Loucy (cell line): ENCODE measurements at regions not wholly inside any gene's neighbourhood (a gene's known extent, or its start where the extent isn't known, plus 50 kb on each side); places are given as distances from the start of the nearest gene placed in this dataset.

ENCODE experiments used
- H2AFZ ChIP-seq: fragments of 200-600 bp; sonication (generic); 2 replicates; pipeline ENCODE4 v1.6.0; 2016; ENCODE audit warnings: antibody characterized with exemption, mild to moderate bottlenecking, low read length, moderate library complexity
- H3F3A ChIP-seq: fragments of 200-600 bp; 2 replicates; pipeline ENCODE4 v1.6.0; 2016; ENCODE audit warnings: antibody characterized with exemption, low read depth, mild to moderate bottlenecking
- H3K27me3 ChIP-seq: fragments of 200-600 bp; sonication (generic); 2 replicates; pipeline ENCODE4 v1.6.1; 2014; ENCODE audit warnings: low read length, mild to moderate bottlenecking; ENCODE audit not compliant: insufficient read depth, poor library complexity, severe bottlenecking
- H3K36me3 ChIP-seq: fragments of 200-600 bp; sonication (generic); 2 replicates; pipeline ENCODE4 v1.6.1; 2016; ENCODE audit warnings: low read length; ENCODE audit not compliant: insufficient read depth
- H3K4me1 ChIP-seq: fragments of 200-600 bp; sonication (generic); 2 replicates; pipeline ENCODE4 v1.5.1; 2014; ENCODE audit warnings: low read length, mild to moderate bottlenecking; ENCODE audit not compliant: insufficient read depth, poor library complexity, severe bottlenecking
- H3K4me2 ChIP-seq: fragments of 200-600 bp; sonication (generic); 2 replicates; pipeline ENCODE4 v1.6.0; 2014; ENCODE audit warnings: antibody characterized with exemption, low read length, low read depth, mild to moderate bottlenecking; ENCODE audit not compliant: poor library complexity, severe bottlenecking
- H3K4me3 ChIP-seq: fragments of 200-600 bp; sonication (generic); 2 replicates; pipeline ENCODE4 v1.5.1; 2014; ENCODE audit warnings: low read length, mild to moderate bottlenecking, mixed read lengths; ENCODE audit not compliant: poor library complexity, severe bottlenecking
- H3K79me2 ChIP-seq: fragments of 200-600 bp; sonication (generic); 2 replicates; pipeline ENCODE4 v1.6.1; 2014; ENCODE audit warnings: low read length; ENCODE audit not compliant: insufficient read depth
- H3K9ac ChIP-seq: fragments of 200-600 bp; sonication (generic); 2 replicates; pipeline ENCODE4 v1.6.0; 2014; ENCODE audit warnings: mild to moderate bottlenecking, low read depth, low read length, moderate library complexity; ENCODE audit not compliant: poor library complexity, severe bottlenecking
- H3K9me2 ChIP-seq: fragments of 200-600 bp; sonication (generic); replicated peaks from 2 replicates; pipeline ENCODE4 v1.6.1; 2016; ENCODE audit warnings: low read depth, low read length, mixed read lengths
- H3K9me3 ChIP-seq: fragments of 200-600 bp; sonication (generic); 2 replicates; pipeline ENCODE4 v1.6.1; 2014; ENCODE audit warnings: mild to moderate bottlenecking, antibody characterized with exemption, low read length, low read depth; ENCODE audit not compliant: insufficient read depth
- H4K20me1 ChIP-seq: fragments of 200-600 bp; sonication (generic); 2 replicates; pipeline ENCODE4 v1.6.0; 2014; ENCODE audit warnings: antibody characterized with exemption, low read length, mild to moderate bottlenecking; ENCODE audit not compliant: insufficient read depth, poor library complexity, severe bottlenecking
- EZH2phosphoT487 ChIP-seq: fragments of 200-600 bp; IDR thresholded peaks from 2 replicates; pipeline ENCODE4 v1.6.1; 2018; ENCODE audit warnings: antibody characterized with exemption, mild to moderate bottlenecking, moderate library complexity, borderline replicate concordance
- TF ChIP-seq, protein P1 (sequence below): fragments of 200-600 bp; sonication (generic); conservative IDR thresholded peaks from 2 replicates; pipeline ENCODE4 v1.5.1; 2014; ENCODE audit warnings: mild to moderate bottlenecking, antibody characterized with exemption, low read length

DNA sequence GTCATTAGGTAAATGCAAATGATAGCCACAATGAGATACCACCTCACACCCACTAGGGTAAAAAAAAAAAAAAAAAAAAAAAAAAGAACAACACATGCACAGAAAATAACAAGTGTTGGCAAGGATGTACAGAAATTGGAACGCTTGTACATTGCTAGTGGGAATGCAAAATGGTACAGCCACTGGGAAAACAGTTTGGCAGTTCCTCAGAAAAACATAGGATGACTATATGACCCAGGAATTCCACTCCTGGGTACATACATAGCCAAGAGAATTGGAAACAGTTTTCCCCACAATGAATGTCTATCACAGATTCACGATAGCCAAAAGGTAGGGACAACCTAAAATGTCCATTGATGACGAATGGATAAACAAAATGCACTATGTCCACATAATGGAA lies 161.3 kb upstream of the MAMLD1 start:
- Histone ChIP-seq H3K27me3 (no peaks in the 10 kb centered on the region), H3K36me3 (no peaks in the 10 kb centered on the region), H3K9me3 (no peaks in the 10 kb centered on the region), H3K4me3 (no peak overlapping the region), H2AFZ (no peak overlapping the region), H4K20me1 (no peaks in the 10 kb centered on the region), H3F3A (no peaks in the 10 kb centered on the region), H3K79me2 (no peaks in the 10 kb centered on the region), H3K4me1 (peaks cover 27% of the 10 kb centered on the region), H3K4me2 (no peak overlapping the region), H3K9me2 (no peaks in the 10 kb centered on the region), H3K9ac (no peak overlapping the region)
- TF ChIP-seq, protein P1, sequence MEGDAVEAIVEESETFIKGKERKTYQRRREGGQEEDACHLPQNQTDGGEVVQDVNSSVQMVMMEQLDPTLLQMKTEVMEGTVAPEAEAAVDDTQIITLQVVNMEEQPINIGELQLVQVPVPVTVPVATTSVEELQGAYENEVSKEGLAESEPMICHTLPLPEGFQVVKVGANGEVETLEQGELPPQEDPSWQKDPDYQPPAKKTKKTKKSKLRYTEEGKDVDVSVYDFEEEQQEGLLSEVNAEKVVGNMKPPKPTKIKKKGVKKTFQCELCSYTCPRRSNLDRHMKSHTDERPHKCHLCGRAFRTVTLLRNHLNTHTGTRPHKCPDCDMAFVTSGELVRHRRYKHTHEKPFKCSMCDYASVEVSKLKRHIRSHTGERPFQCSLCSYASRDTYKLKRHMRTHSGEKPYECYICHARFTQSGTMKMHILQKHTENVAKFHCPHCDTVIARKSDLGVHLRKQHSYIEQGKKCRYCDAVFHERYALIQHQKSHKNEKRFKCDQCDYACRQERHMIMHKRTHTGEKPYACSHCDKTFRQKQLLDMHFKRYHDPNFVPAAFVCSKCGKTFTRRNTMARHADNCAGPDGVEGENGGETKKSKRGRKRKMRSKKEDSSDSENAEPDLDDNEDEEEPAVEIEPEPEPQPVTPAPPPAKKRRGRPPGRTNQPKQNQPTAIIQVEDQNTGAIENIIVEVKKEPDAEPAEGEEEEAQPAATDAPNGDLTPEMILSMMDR, result no peak

DNA sequence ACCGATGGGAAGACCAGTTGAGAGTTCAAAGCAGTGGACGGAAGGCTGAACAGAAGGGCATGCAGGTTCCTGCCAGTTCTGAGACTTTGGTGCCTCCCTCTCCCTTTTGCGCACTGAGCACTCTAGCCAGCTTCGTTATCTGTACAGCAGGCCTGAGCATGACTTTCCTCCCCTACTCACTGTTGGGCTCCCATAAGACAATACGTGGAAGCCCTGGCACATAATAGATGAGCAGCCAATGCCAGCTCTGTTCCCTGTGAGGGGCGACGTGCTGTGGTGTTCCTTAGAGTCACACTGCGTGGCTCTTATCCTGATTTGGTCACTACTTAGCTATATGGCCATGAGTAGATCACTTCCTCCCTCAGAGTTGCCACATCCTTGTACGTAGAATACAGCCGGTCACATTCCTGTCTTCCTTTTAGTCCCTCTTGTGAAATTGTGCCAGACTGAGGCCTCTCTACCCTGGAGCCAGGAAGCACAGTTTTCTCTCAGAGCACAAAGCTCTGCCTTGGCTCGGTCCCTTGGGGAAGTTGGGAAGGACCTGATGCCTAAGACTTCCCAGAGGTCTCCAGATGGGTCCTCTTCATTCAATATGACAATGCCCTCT lies 160.4 kb upstream of the MAMLD1 start:
- H4K20me1 ChIP-seq, result no peaks in the 10 kb centered on the region
- H3K9me2 ChIP-seq, result no peaks in the 10 kb centered on the region
- H3K9me3 ChIP-seq, result no peaks in the 10 kb centered on the region
- no peak overlapping the region for H3K9ac ChIP-seq
- H2AFZ ChIP-seq, result no peak overlapping the region
- no peak overlapping the region for H3K4me3 ChIP-seq
- TF ChIP-seq, protein P1, result no peak
- no peak for TF ChIP-seq EZH2phosphoT487
- no peaks in the 10 kb centered on the region for H3K36me3 ChIP-seq
- H3K27me3 ChIP-seq, result no peaks in the 10 kb centered on the region
- no peaks in the 10 kb centered on the region for H3F3A ChIP-seq
- no peak overlapping the region for H3K4me2 ChIP-seq
- peaks cover 24% of the 10 kb centered on the region for H3K4me1 ChIP-seq
- no peaks in the 10 kb centered on the region for H3K79me2 ChIP-seq

DNA sequence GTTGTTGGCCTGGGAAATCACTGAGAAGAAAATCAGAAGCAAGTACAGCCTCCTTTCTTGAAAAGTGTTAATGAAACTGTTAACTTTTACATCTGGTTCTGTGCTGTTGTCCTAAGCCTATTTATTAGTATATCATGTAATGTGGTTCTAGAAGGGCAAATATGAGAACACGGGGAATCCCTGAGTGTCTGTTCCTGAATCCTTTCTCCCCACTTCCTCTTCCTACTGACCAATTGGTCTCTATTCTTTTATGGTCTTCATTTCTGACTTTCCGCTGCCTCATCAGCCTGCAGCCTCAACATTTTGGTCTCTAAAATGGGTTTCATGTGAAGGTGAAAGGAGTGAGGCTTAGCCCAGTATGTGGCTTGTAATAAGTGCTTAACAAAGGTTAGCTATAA lies 159.9 kb upstream of the MAMLD1 start:
- no peak overlapping the region for H3K4me3 ChIP-seq
- no peaks in the 10 kb centered on the region for H4K20me1 ChIP-seq
- no peak for TF ChIP-seq EZH2phosphoT487
- TF ChIP-seq, protein P1, result no peak
- H2AFZ ChIP-seq, result no peak overlapping the region
- peaks cover 20% of the 10 kb centered on the region for H3K4me1 ChIP-seq
- H3K9ac ChIP-seq, result no peak overlapping the region
- H3K9me3 ChIP-seq, result no peaks in the 10 kb centered on the region
- no peaks in the 10 kb centered on the region for H3K27me3 ChIP-seq
- no peaks in the 10 kb centered on the region for H3K9me2 ChIP-seq
- H3F3A ChIP-seq, result no peaks in the 10 kb centered on the region
- H3K79me2 ChIP-seq, result no peaks in the 10 kb centered on the region
- no peak overlapping the region for H3K4me2 ChIP-seq
- no peaks in the 10 kb centered on the region for H3K36me3 ChIP-seq
